ENCODE measurements at regions not wholly inside any gene's neighbourhood (a gene's known extent, or its start where the extent isn't known, plus 50 kb on each side); places are given as distances from the start of the nearest gene placed in this dataset.

DNA sequence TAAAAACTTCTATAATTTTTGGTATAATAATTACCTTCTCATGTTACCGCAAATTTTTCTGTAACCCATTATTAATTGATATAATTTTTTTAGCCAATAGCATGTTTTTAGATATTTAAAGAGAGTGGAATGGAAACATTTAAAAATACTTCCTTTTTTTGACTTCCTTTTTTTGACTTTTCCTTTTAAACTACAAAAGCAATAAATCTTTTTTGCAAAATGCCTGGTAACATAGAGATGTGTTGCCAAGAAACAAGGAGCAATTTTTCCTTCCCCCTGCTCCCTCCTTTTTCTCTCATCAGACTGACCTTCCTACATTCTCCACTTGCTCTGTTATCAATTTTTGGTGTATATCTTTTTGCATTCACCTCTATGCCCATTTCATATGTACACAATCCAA, 666.2 kb downstream of the ADGRL2 start:
- no peak for TF ChIP-seq SIN3A (IDR thresholded peaks at IDR 0.05; ENCODE audit: borderline replicate concordance, insufficient read depth, low read length)
- TF ChIP-seq, protein P1, sequence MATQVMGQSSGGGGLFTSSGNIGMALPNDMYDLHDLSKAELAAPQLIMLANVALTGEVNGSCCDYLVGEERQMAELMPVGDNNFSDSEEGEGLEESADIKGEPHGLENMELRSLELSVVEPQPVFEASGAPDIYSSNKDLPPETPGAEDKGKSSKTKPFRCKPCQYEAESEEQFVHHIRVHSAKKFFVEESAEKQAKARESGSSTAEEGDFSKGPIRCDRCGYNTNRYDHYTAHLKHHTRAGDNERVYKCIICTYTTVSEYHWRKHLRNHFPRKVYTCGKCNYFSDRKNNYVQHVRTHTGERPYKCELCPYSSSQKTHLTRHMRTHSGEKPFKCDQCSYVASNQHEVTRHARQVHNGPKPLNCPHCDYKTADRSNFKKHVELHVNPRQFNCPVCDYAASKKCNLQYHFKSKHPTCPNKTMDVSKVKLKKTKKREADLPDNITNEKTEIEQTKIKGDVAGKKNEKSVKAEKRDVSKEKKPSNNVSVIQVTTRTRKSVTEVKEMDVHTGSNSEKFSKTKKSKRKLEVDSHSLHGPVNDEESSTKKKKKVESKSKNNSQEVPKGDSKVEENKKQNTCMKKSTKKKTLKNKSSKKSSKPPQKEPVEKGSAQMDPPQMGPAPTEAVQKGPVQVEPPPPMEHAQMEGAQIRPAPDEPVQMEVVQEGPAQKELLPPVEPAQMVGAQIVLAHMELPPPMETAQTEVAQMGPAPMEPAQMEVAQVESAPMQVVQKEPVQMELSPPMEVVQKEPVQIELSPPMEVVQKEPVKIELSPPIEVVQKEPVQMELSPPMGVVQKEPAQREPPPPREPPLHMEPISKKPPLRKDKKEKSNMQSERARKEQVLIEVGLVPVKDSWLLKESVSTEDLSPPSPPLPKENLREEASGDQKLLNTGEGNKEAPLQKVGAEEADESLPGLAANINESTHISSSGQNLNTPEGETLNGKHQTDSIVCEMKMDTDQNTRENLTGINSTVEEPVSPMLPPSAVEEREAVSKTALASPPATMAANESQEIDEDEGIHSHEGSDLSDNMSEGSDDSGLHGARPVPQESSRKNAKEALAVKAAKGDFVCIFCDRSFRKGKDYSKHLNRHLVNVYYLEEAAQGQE (IDR thresholded peaks at IDR 0.05; ENCODE audit: insufficient read depth in 1 of 2, low read depth in 2 of 2, low read length in 2 of 2), result no peak
- no peak for TF ChIP-seq TAF1 (IDR thresholded peaks at IDR 0.05; ENCODE audit: borderline replicate concordance, insufficient read depth, low read length)
- TF ChIP-seq POLR2AphosphoS5 (IDR thresholded peaks at IDR 0.05; ENCODE audit: low read depth, low read length), result no peak
- no peak for TF ChIP-seq FOXP2 (optimal IDR thresholded peaks at IDR 0.05; ENCODE audit: borderline replicate concordance, extremely low read depth, extremely low read length, insufficient read depth)

DNA sequence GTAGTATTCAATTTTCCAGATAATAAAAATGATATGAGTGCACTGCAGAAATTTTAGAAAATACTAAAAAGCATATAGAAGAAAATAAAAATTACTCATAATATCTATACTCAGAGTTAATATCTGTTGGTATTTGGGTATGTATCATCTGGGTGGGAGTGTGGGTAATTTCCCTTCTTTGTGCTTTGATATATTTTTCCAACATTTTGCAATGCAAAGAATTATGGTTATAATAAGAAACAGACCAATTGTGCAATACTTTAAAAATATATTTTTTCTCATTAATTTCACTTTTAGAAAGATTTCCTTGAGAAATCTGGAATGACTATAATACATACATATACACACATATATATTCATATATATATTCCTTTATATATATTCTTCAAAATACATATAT, 665.7 kb downstream of the ADGRL2 start:
- TF ChIP-seq TAF1 (IDR thresholded peaks at IDR 0.05; ENCODE audit: borderline replicate concordance, insufficient read depth, low read length), result no peak
- TF ChIP-seq, protein P1 (IDR thresholded peaks at IDR 0.05; ENCODE audit: insufficient read depth in 1 of 2, low read depth in 2 of 2, low read length in 2 of 2), result no peak
- no peak for TF ChIP-seq POLR2AphosphoS5 (IDR thresholded peaks at IDR 0.05; ENCODE audit: low read depth, low read length)
- no peak for TF ChIP-seq FOXP2 (optimal IDR thresholded peaks at IDR 0.05; ENCODE audit: borderline replicate concordance, extremely low read depth, extremely low read length, insufficient read depth)
- TF ChIP-seq SIN3A (IDR thresholded peaks at IDR 0.05; ENCODE audit: borderline replicate concordance, insufficient read depth, low read length), result no peak

DNA sequence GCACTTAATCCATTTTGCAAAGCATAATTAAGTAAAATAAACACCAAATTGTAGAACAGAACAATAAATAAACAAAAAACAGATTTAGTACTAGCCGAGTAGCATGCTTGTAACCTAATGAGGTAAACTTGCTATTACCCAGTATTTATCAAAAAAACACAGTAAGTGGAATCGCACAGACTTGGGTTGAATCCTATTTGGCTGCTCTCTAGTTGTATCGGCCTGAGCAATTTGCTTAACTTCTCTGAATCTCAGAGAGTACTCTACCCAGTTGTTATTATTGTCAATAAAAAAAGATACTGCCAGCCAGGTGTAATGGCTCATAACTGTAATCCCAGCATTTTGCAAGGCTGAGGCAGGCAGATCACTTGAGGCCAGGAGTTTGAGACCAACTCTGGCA, 664.3 kb downstream of the ADGRL2 start:
- TF ChIP-seq POLR2AphosphoS5 (IDR thresholded peaks at IDR 0.05; ENCODE audit: low read depth, low read length) (no peak), TAF1 (IDR thresholded peaks at IDR 0.05; ENCODE audit: borderline replicate concordance, insufficient read depth, low read length) (no peak)

DNA sequence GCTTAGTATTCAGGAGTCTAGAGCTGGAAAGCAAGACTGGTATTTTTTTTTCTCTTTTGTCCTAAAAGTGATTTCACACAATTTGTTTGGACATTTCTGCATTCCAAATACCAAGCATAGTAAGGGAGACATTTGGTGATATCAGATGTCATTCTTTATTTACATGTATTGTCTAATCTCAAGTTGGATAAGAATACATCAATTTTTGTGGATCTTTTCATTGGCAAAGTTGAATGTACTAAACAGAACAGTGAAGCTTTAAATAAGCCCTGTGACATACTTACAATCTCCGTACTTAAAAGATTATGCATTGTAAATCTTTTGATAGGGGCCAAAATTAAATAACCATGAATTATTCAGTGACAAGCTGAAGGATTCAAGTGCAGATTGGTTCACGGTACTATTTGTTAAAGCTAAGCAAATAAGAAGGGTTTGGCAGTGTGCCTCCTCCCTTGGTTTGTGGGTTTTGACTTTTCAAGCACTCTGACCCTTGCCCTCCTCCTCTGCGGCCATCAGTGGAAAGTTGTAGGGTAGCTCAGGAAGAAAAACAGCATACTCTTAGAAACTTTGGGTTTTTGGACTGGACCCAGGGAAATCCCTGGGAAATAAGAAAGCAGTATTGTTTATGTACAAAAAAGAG, 663.7 kb downstream of the ADGRL2 start:
- TF ChIP-seq POLR2AphosphoS5 (IDR thresholded peaks at IDR 0.05; ENCODE audit: low read depth, low read length), result no peak
- 0 out of 2 replicates have a peak, but pooled peaks have one; percentile 16 for TF ChIP-seq TAF1 (IDR thresholded peaks at IDR 0.05; ENCODE audit: borderline replicate concordance, insufficient read depth, low read length)

DNA sequence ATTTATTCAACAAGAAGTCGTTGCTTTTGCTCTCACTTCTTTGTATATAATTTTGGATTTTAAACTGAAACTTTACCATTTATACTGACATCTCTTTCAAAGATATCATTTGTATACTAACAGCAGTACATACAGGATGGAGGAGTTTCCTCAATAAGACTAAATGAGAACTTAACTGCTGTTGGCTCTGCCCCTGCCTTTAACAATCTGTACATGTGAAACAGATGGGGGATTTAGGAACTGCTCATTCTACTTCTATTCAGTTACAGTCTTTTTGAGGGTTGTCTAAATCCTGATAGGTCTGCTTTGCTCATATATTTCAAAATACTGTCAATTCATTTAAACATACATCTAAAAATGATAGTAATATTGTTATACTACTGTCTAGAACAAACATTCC, 663.2 kb downstream of the ADGRL2 start:
- TF ChIP-seq FOXP2 (optimal IDR thresholded peaks at IDR 0.05; ENCODE audit: borderline replicate concordance, extremely low read depth, extremely low read length, insufficient read depth) (no peak), SIN3A (IDR thresholded peaks at IDR 0.05; ENCODE audit: borderline replicate concordance, insufficient read depth, low read length) (no peak), POLR2AphosphoS5 (IDR thresholded peaks at IDR 0.05; ENCODE audit: low read depth, low read length) (no peak), TAF1 (IDR thresholded peaks at IDR 0.05; ENCODE audit: borderline replicate concordance, insufficient read depth, low read length) (no peak)
- TF ChIP-seq, protein P1 (IDR thresholded peaks at IDR 0.05; ENCODE audit: insufficient read depth in 1 of 2, low read depth in 2 of 2, low read length in 2 of 2), result no peak

DNA sequence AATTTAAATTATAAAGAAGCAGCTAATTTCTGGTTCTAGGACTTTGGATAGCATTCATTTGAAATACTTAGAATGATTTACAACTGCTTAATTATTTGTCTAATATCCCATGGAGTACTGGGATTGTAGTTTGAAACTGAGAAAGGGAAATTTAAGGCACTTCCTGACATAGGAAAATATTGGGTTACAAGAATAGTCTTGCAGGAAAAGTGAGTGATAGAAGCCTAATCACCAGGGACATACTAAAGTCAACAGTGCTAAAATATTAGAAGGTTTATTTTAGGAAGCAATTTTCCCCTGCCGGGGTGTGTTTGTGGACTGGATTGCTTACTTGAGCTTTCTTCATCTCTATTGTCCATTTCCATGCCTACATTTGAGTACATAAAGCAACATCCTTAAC, 661.6 kb downstream of the ADGRL2 start:
- TF ChIP-seq POLR2AphosphoS5 (IDR thresholded peaks at IDR 0.05; ENCODE audit: low read depth, low read length) (no peak), SIN3A (IDR thresholded peaks at IDR 0.05; ENCODE audit: borderline replicate concordance, insufficient read depth, low read length) (no peak), TAF1 (IDR thresholded peaks at IDR 0.05; ENCODE audit: borderline replicate concordance, insufficient read depth, low read length) (no peak), FOXP2 (optimal IDR thresholded peaks at IDR 0.05; ENCODE audit: borderline replicate concordance, extremely low read depth, extremely low read length, insufficient read depth) (no peak)
- TF ChIP-seq, protein P1 (IDR thresholded peaks at IDR 0.05; ENCODE audit: insufficient read depth in 1 of 2, low read depth in 2 of 2, low read length in 2 of 2), result no peak
